HAP-1 (cell line): ENCODE measurements at regions not wholly inside any gene's neighbourhood (a gene's known extent, or its start where the extent isn't known, plus 50 kb on each side); places are given as distances from the start of the nearest gene placed in this dataset.
"Not testable (repeated sequence)": the region's sequence is repeated elsewhere in the genome, so short reads cannot be mapped to it uniquely, and the experiment has no call there.

Source experiments
- DNase-seq, 2 experiments: peaks; one replicate each; pipeline ENCODE4 v3.0.0-alpha.2; 2016 to 2020; ENCODE audit warnings: low spot score in 2 of 2
- H3K27me3 ChIP-seq: fragments of 250-450 bp; sonication (Bioruptor Pico); 2 replicates; pipeline ENCODE4 v1.5.1; 2020; ENCODE audit warnings: low read depth, mild to moderate bottlenecking, moderate library complexity
- H3K36me3 ChIP-seq: fragments of 250-450 bp; sonication (Bioruptor Pico); replicated peaks from 2 replicates; pipeline ENCODE4 v1.5.1; 2020; ENCODE audit warnings: mild to moderate bottlenecking
- H3K4me1 ChIP-seq: fragments of 250-450 bp; sonication (Bioruptor Pico); 2 replicates; pipeline ENCODE4 v1.5.1; 2020; ENCODE audit warnings: mild to moderate bottlenecking
- H3K4me3 ChIP-seq: fragments of 250-450 bp; sonication (Bioruptor Pico); 2 replicates; pipeline ENCODE4 v1.5.1; 2020; ENCODE audit warnings: mild to moderate bottlenecking, moderate library complexity
- H3K9me3 ChIP-seq: fragments of 250-450 bp; sonication (Bioruptor Pico); 2 replicates; pipeline ENCODE4 v1.5.1; 2020; ENCODE audit warnings: mild to moderate bottlenecking, moderate library complexity
- in situ Hi-C: fragments of 300-500 bp; cut with MboI; formaldehyde crosslinking; loops from 3 replicates; pipeline ENCODE4 v1.14.3; 2020; ENCODE audit warnings: low sequenced_read_pairs, inconsistent platforms, mixed read lengths

DNA sequence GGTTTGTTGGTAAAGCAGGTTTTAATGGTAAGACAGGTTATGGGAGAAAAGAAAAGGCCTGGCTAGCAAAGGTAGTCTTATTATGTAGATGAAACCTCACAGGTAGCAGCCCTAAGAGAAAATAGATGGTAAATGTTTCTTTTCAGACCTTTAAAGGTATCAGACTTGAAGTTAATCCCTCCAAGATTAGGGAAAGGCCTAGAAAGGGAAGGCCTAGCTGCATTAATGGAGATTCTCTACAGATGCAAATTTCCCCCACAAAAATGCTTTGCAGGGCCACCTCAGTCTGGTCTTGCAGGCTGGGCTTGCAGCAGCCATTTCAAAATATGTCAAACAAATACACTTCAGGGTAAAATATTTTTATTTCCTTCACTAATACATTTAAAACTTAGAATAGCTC, 1410.6 kb downstream of the RPA4 start:
- Histone ChIP-seq H3K4me3 (no peak overlapping the region), H3K36me3 (no peaks in the 10 kb centered on the region), H3K27me3 (no peaks in the 10 kb centered on the region), H3K4me1 (peaks cover 32% of the 10 kb centered on the region), H3K9me3 (no peaks in the 10 kb centered on the region)
- peak in 1 of 2 experiments; percentile 10 for DNase-seq
- in situ Hi-C loops, result no loop called here

DNA sequence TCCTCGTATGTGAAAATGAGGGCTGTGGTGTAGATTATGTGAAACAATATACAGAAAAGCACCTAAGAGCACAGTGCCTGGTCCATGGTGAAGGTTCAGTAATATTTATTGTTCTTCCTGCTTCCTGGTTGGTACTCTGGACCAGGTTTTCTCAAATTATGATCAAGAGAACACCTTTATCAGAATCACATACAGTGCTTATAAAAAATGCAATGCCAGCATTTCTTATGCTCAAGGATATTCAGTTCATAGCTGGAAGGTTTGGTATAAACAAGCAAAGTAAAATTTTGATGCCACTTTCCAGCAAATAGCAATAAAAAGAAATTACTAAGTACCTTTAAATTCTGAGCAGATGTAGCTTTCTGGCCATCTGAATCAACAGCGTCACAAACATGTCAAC, 1412.4 kb downstream of the RPA4 start:
- H3K4me3 ChIP-seq, result no peak overlapping the region
- H3K27me3 ChIP-seq, result no peaks in the 10 kb centered on the region
- no peak for DNase-seq
- in situ Hi-C loops, result no loop called here
- H3K36me3 ChIP-seq, result no peaks in the 10 kb centered on the region
- H3K9me3 ChIP-seq, result peaks cover 2% of the 10 kb centered on the region; the same call in 1 of the 2 replicates
- H3K4me1 ChIP-seq, result peaks cover 19% of the 10 kb centered on the region

DNA sequence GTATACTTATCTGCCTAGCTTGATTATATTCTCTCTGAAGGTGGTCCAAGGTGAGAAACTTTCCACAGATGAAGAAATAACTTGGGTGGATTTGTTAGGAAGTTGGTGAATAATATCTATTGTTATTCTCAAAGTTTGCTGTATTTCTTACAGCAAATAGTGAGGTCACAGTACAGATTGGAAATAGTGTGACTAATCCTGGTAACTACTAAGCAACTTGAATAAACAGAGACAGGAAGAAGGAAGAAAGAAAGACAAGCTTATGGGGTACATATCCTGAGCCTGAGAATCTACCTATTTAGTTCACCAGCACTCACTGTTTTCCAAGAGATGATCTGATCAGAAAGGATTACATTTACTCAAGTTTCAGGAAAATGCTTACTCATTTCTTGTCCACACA, 1416.1 kb downstream of the RPA4 start:
- in situ Hi-C loops, result no loop called here
- Histone ChIP-seq H3K27me3 (no peaks in the 10 kb centered on the region), H3K36me3 (no peaks in the 10 kb centered on the region), H3K9me3 (peaks cover 2% of the 10 kb centered on the region; the same call in 1 of the 2 replicates), H3K4me3 (no peak overlapping the region), H3K4me1 (peaks cover under 1% of the 10 kb centered on the region; the same call in 1 of the 2 replicates)
- DNase-seq, result no peak

DNA sequence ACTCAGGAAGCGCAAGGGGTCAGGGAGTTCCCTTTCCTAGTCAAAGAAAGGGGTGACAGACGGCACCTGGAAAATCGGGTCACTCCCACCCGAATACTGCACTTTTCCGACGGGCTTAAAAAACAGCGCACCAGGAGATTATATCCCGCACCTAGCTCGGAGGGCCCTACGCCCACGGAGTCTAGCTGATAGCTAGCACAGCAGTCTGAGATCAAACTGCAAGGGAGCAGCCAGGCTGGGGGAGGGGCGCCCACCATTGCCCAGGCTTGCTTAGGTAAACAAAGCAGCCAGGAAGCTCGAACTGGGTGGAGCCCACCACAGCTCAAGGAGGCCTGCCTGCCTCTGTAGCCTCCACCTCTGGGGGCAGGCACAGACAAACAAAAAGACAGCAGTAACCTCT, 1416.8 kb downstream of the RPA4 start:
- H3K27me3 ChIP-seq, H3K4me3 ChIP-seq, in situ Hi-C loops, H3K9me3 ChIP-seq, DNase-seq, H3K4me1 ChIP-seq, H3K36me3 ChIP-seq: not testable (repeated sequence)

DNA sequence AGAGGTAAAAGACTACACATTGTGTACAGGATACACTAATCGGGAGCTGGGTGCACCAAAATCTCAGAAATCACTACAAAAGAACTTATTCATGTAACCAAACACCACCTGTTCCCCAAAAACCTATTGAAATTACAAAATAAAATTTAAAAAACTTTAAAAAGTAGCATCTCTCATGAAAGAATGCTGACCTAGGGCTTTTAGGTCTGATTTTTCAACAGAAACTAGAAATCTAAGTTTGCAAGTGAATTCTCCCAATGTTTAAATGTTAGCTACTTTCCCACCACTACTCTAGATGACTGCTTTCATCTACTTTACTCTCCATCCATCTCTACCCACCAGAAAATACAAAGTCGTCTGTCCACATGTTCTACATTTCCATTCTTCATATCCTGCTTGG, 1447.7 kb downstream of the RPA4 start:
- in situ Hi-C loops, result no loop called here
- DNase-seq, result no peak

DNA sequence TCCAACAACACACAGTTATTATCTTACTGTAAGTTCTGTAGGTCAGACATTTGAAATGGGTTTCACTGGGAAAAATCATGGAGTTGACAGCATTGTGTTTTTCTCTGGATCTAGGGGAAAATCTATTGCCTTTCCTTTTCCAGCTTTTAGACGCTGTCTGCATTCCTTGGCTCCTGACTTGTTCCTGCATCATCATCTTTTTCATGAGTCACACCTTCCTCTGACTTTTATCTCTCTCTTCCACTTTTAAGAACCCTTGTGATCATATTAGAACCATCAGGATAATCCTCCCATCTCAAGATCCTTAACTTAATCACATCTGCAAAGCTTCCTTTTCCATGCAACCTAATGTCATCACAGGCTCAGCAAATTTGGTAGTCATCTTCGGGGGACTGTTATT, 1454.8 kb downstream of the RPA4 start:
- Histone ChIP-seq H3K9me3 (no peaks in the 10 kb centered on the region), H3K27me3 (no peaks in the 10 kb centered on the region)
- in situ Hi-C loops, result no loop called here

More for the DNA sequence above, 1447.7 kb downstream of the RPA4 start:
- no peaks in the 10 kb centered on the region for H3K36me3 ChIP-seq
- H3K9me3 ChIP-seq, result no peaks in the 10 kb centered on the region
- no peak overlapping the region for H3K4me3 ChIP-seq
- no peaks in the 10 kb centered on the region for H3K27me3 ChIP-seq
- H3K4me1 ChIP-seq, result no peaks in the 10 kb centered on the region

DNA sequence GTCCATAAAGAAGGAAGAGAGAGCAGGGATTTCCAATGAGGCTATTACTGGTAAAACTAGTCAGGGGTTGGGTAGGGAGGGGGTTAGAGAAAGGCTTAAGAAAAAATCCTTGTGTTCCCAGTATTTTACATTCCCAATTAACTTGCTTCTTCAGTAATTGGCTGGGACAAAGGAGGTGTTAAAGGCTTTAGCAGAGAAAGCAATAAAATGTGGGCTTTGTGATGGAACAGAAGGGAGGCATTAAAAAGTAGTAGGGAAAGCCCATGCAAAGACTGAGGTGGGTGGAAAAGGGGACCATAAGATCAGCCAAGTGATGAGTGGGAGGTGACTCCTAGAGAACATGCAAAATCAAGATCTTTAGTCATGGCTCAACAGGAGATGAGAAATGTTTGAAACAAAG, 1467.2 kb downstream of the RPA4 start:
- no peaks in the 10 kb centered on the region for H3K9me3 ChIP-seq
- in situ Hi-C loops, result no loop called here
- H3K36me3 ChIP-seq, result no peaks in the 10 kb centered on the region
- no peak overlapping the region for H3K4me3 ChIP-seq
- peak; percentile 29 to 71 for DNase-seq
- peaks cover 11% of the 10 kb centered on the region for H3K4me1 ChIP-seq
- H3K27me3 ChIP-seq, result no peaks in the 10 kb centered on the region

More for the DNA sequence above, 1454.8 kb downstream of the RPA4 start:
- no peak for DNase-seq
- Histone ChIP-seq H3K4me1 (no peaks in the 10 kb centered on the region), H3K36me3 (no peaks in the 10 kb centered on the region), H3K4me3 (no peak overlapping the region)

DNA sequence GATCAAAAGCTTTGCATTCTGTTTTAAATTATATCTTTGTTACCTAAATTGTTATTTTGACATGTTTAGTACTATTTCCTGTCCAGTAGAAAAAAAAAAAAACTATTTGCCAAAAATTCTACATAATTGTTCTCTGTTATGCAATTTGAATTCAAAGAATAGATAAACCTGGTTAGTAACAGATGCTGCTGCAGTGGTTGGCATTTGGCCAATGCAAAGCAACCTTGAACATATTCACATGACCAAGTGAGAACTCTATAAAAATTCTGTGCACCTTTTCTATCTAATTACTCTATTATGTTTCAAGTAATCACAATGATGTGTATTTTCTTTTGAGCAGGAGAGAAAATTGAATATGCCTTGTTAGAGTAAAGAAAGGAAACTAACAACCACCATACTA, 1473.4 kb downstream of the RPA4 start:
- H3K4me3 ChIP-seq, result no peak overlapping the region
- peak; percentile 75 to 77 for DNase-seq
- no peaks in the 10 kb centered on the region for H3K36me3 ChIP-seq
- H3K9me3 ChIP-seq, result no peaks in the 10 kb centered on the region
- peaks cover 4% of the 10 kb centered on the region for H3K4me1 ChIP-seq
- in situ Hi-C loops, result no loop called here
- H3K27me3 ChIP-seq, result no peaks in the 10 kb centered on the region

DNA sequence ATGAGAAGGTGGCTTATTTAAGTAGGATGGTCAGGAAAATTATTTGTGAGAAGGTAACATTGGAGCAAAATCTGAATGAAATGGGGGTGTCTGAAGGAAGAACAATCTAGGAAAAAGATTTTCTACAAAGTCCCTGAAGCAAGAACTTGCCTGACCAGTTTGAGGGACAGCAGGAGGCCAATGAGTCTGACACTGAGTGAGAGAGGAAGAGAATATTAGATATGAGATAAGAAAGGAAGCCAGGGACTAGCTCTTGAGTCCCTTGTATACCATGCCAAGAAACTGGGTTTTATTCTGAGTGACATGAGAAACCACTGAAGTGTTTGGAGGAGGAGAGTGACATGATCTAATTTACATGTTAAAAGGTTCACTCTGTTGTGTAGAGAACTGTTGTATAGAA, 1478.9 kb downstream of the RPA4 start:
- Histone ChIP-seq H3K9me3 (no peaks in the 10 kb centered on the region), H3K4me1 (peaks cover under 1% of the 10 kb centered on the region; the same call in 1 of the 2 replicates), H3K36me3 (no peaks in the 10 kb centered on the region), H3K27me3 (no peaks in the 10 kb centered on the region), H3K4me3 (no peak overlapping the region)
- in situ Hi-C loops, result no loop called here
- DNase-seq, result no peak

DNA sequence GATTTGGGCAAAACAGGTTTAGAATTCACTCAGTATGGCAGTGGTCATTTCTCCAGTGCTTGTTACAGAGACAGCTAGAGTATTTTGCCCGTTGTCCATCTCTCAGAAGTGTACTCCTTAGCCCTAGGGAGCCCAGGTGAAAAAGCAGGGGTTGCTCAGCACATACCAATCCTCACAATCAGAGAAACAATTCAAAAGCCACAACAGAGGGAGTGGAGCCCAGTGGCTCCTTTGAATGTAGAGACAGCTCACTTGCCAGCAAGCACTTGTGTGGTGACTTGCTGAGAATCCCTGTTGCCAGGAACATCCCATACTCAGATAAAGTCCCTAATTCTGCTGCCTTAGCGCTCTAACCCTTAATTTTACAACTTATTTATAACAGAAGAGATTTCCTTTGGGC, 1488.3 kb downstream of the RPA4 start:
- no peaks in the 10 kb centered on the region for H3K4me1 ChIP-seq
- H3K36me3 ChIP-seq, result no peaks in the 10 kb centered on the region
- H3K27me3 ChIP-seq, result no peaks in the 10 kb centered on the region
- H3K9me3 ChIP-seq, result no peaks in the 10 kb centered on the region
- DNase-seq, result no peak
- in situ Hi-C loops, result no loop called here
- no peak overlapping the region for H3K4me3 ChIP-seq

DNA sequence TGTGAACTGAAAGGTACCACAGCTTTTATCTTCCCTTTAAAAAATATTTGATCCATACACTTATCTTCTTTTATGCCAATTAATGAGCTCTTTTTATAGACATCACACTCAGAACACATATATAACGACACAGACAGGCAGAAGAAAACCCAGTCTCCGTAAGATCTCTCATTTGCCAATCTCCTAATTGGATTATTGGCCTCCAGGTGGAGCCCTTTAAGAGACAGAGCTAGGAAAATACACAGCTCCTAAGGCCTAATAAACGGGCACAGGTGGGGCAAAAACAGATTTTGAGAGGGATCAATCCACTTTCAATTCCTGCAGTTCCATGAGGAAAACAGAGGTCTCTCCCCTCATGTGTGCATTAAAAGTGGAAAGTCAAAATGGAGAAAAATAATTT, 1495.4 kb downstream of the RPA4 start:
- in situ Hi-C loops, result no loop called here
- Histone ChIP-seq H3K36me3 (no peaks in the 10 kb centered on the region), H3K4me1 (no peaks in the 10 kb centered on the region; the same call in 1 of the 2 replicates), H3K27me3 (no peaks in the 10 kb centered on the region), H3K4me3 (no peak overlapping the region), H3K9me3 (no peaks in the 10 kb centered on the region)
- DNase-seq, result peak in 1 of 2 experiments; percentile 19

DNA sequence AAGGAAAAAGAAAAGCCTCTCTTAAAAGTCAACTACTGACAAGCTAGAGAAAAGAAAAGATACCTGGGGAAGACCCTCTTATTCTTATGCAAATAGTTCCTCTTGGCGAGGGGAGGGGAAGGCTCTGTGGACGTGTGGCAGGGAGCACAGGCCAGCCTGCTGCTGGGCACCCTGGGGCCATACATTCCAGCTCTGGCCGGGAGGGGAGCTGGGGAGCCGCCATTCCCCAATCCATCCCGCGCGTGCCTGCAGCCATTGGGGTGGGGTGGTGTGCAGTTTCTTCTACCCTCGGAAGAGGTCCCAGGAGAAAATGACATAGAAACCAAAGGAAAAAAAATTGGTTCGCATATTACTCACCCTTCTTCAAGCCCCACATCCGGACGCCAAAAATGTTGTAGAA, 1496.4 kb downstream of the RPA4 start:
- in situ Hi-C loops, result no loop called here
- Histone ChIP-seq H3K9me3 (no peaks in the 10 kb centered on the region), H3K36me3 (no peaks in the 10 kb centered on the region), H3K4me3 (no peak overlapping the region), H3K4me1 (no peaks in the 10 kb centered on the region; the same call in 1 of the 2 replicates), H3K27me3 (no peaks in the 10 kb centered on the region)
- DNase-seq, result peak in 1 of 2 experiments; percentile 12

DNA sequence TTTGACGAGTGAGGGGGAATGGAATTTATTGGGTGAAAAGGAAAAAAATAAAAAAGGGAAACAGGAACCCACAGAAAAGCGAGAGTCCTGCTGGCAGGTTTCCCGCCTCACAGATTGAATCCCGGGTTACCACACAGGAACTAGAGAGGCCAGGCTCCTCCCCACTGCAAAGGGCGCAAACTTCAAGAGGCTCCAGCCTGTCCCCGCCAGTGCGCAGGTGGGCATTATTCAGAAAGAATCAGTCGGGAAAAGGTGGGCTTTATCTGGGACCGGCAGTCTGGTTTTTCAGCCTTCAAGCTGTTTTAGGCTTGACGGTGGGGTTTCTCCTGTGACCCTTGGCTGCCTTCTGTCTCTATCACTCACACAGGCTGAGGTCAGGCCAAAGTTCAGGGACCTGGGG, 1496.8 kb downstream of the RPA4 start:
- no peaks in the 10 kb centered on the region for H3K36me3 ChIP-seq
- H3K9me3 ChIP-seq, result no peaks in the 10 kb centered on the region
- no peaks in the 10 kb centered on the region; the same call in 1 of the 2 replicates for H3K4me1 ChIP-seq
- in situ Hi-C loops, result no loop called here
- no peak overlapping the region for H3K4me3 ChIP-seq
- DNase-seq, result no peak
- H3K27me3 ChIP-seq, result no peaks in the 10 kb centered on the region

DNA sequence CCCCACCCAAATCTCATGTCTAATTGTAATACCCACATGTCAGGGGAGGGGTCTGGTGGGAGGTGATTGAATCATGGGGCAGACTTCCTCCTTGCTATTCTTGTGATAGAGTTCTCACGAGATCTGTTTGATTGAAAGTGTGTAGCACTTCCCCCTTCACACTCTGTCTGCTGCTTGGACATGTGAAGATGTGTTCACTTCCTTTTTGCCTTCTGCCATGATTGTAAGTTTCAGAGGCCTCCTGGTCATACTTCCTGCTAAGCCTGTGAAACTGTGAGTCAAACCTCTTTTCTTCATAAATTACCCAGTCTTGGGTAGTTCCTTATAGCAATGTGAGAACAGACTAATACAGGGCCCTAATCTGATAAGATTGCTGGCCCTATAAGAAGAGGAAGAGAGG, 1514.8 kb downstream of the RPA4 start:
- Histone ChIP-seq H3K4me3 (no peak overlapping the region), H3K9me3 (no peaks in the 10 kb centered on the region), H3K27me3 (no peaks in the 10 kb centered on the region), H3K36me3 (no peaks in the 10 kb centered on the region), H3K4me1 (no peaks in the 10 kb centered on the region)
- in situ Hi-C loops, result no loop called here
- DNase-seq, result no peak

DNA sequence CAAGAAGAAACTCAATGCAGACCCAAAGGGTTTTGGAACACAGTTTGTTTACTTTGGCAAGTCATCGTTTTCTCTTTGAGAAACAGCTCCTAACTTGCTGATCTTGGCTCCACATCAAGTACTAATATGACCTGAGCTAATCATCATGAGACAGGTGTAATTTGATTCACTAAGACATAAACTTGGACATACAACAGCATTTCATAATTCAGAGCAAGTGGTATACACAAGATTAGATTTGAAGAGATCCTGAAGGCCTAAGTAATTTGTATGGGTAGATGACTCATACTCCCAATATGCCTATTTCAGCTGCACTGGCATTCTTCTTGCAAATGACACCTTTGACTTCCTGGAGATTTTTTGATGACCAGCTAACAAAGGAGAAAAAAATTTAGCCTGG, 1521.7 kb downstream of the RPA4 start:
- no peaks in the 10 kb centered on the region for H3K27me3 ChIP-seq
- no peak for DNase-seq
- no peaks in the 10 kb centered on the region for H3K4me1 ChIP-seq
- H3K4me3 ChIP-seq, result no peak overlapping the region
- no peaks in the 10 kb centered on the region for H3K9me3 ChIP-seq
- in situ Hi-C loops, result no loop called here
- H3K36me3 ChIP-seq, result no peaks in the 10 kb centered on the region
